KMS-11 (cell line): ENCODE measurements at regions not wholly inside any gene's neighbourhood (a gene's known extent, or its start where the extent isn't known, plus 50 kb on each side); places are given as distances from the start of the nearest gene placed in this dataset.

Source experiments
- H2AFZ ChIP-seq: fragments of 200-600 bp; sonication (generic); 2 replicates; pipeline ENCODE4 v1.6.1; 2016; ENCODE audit warnings: antibody characterized with exemption, mixed run types, low read depth
- H3K27ac ChIP-seq: fragments of 200-600 bp; sonication (generic); 2 replicates; pipeline ENCODE4 v1.6.1; 2016; ENCODE audit warnings: mild to moderate bottlenecking, mixed run types
- H3K27me3 ChIP-seq: fragments of 200-600 bp; sonication (generic); 2 replicates; pipeline ENCODE4 v1.6.1; 2017; ENCODE audit warnings: mild to moderate bottlenecking, low read depth, mixed run types, moderate library complexity; ENCODE audit not compliant: insufficient read depth
- H3K36me3 ChIP-seq: fragments of 200-600 bp; sonication (generic); 2 replicates; pipeline ENCODE4 v1.6.1; 2017; ENCODE audit warnings: mild to moderate bottlenecking, mixed run types; ENCODE audit not compliant: insufficient read depth
- H3K4me1 ChIP-seq: fragments of 200-600 bp; sonication (generic); 2 replicates; pipeline ENCODE4 v1.6.1; 2016; ENCODE audit warnings: mild to moderate bottlenecking, low read depth, mixed run types; ENCODE audit not compliant: poor library complexity, severe bottlenecking
- H3K4me2 ChIP-seq: fragments of 200-600 bp; sonication (generic); 2 replicates; pipeline ENCODE4 v1.7.0; 2016; ENCODE audit warnings: mild to moderate bottlenecking, mixed run types
- H3K4me3 ChIP-seq: fragments of 200-600 bp; sonication (generic); IDR thresholded peaks from 2 replicates; pipeline ENCODE4 v1.6.1; 2017; ENCODE audit warnings: low read depth, low read length, mixed read lengths; ENCODE audit not compliant: insufficient read depth
- H3K79me2 ChIP-seq: fragments of 200-600 bp; sonication (generic); 2 replicates; pipeline ENCODE4 v1.6.1; 2016; ENCODE audit warnings: low read depth, mixed run types; ENCODE audit not compliant: insufficient read depth
- H3K9ac ChIP-seq: fragments of 200-600 bp; sonication (generic); 2 replicates; pipeline ENCODE4 v1.6.1; 2016; ENCODE audit warnings: mild to moderate bottlenecking, mixed run types
- H4K20me1 ChIP-seq: fragments of 200-600 bp; sonication (generic); 2 replicates; pipeline ENCODE4 v1.6.1; 2016; ENCODE audit warnings: mild to moderate bottlenecking, mixed run types; ENCODE audit not compliant: insufficient read depth
- CTCF ChIP-seq: fragments of 200-600 bp; sonication (generic); conservative IDR thresholded peaks from 2 replicates; pipeline ENCODE4 v1.6.1; 2017; ENCODE audit warnings: low read depth, mild to moderate bottlenecking, antibody characterized with exemption, low read length, moderate library complexity, mixed read lengths

DNA sequence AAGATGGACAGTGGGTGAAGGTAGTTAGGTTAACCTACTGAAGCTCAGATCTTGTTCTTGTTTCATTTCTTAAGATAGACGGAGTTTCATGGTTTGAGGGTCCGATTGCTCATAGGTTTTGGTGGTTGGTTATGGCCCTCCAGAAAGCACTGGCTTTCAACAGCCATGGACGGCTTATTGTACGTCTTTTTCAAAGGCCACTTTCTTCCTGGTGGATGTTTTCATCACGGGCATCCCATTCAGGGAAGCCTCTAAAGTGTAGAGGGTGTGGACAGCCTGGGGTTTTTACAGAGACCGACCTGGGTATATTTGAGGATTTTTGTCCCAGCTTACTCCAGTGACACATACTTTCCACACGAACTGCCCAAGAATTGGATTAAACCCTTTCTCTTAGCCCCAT lies 132.7 kb upstream of the ONECUT1 start:
- no peak for TF ChIP-seq CTCF
- Histone ChIP-seq H3K36me3 (no peaks in the 10 kb centered on the region), H3K9ac (no peak overlapping the region), H3K4me2 (no peak overlapping the region), H3K27ac (no peak overlapping the region), H2AFZ (no peak overlapping the region), H4K20me1 (no peaks in the 10 kb centered on the region), H3K4me3 (no peak overlapping the region), H3K27me3 (no peaks in the 10 kb centered on the region), H3K79me2 (no peaks in the 10 kb centered on the region), H3K4me1 (no peaks in the 10 kb centered on the region)

DNA sequence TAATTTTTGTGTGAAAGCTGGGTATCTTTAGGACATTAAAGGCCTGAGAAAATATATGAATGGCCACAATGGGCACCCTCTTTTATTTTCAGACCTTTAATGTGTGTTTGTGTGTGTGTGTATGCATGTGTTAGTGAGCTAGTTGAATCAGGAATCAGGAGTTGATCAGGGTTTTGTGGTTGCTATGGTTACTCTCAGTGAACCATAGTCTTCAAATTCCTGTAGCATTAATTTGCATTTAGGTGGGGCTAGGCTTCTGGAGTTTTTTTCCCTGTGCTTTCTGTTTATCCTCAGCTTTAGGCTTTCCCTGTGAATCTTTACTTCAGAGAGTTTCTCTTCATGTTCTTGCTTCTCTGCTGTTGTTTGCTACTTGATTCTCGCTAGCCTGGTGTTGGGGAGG lies 122.0 kb upstream of the ONECUT1 start:
- H3K4me2 ChIP-seq = no peak overlapping the region

DNA sequence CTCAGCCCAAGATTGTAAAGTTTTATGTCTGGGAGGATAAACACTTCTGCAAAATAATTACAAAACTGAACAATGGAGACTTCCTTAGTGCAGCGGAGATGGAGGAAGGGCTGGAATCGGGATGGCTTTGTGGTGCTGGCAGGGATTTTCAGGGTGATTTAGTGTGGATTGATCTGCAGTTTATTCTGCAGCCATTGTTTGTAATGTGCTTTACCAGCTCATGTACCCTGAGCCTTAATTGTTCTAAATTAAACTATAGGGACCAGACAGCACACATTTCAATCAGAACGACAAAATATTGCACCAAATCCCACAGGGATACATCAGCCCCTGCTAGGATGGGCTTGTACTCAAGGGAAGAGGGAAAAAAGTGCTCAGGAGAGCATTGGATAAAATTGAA lies 103.2 kb upstream of the ONECUT1 start:
- H3K79me2 ChIP-seq = no peaks in the 10 kb centered on the region
- no peak overlapping the region for H3K9ac ChIP-seq
- no peak for TF ChIP-seq CTCF
- H3K4me1 ChIP-seq = no peaks in the 10 kb centered on the region
- no peak overlapping the region for H2AFZ ChIP-seq
- H3K4me2 ChIP-seq = no peak overlapping the region
- no peaks in the 10 kb centered on the region for H4K20me1 ChIP-seq
- no peak overlapping the region for H3K4me3 ChIP-seq
- no peaks in the 10 kb centered on the region for H3K27me3 ChIP-seq
- no peak overlapping the region for H3K27ac ChIP-seq
- H3K36me3 ChIP-seq = no peaks in the 10 kb centered on the region

More for the DNA sequence above, 122.0 kb upstream of the ONECUT1 start:
- H2AFZ ChIP-seq = no peak overlapping the region
- TF ChIP-seq CTCF = no peak
- no peaks in the 10 kb centered on the region for H4K20me1 ChIP-seq
- no peaks in the 10 kb centered on the region for H3K4me1 ChIP-seq
- no peak overlapping the region for H3K4me3 ChIP-seq
- H3K9ac ChIP-seq = no peak overlapping the region
- no peak overlapping the region for H3K27ac ChIP-seq
- no peaks in the 10 kb centered on the region for H3K79me2 ChIP-seq
- H3K36me3 ChIP-seq = no peaks in the 10 kb centered on the region
- H3K27me3 ChIP-seq = no peaks in the 10 kb centered on the region

DNA sequence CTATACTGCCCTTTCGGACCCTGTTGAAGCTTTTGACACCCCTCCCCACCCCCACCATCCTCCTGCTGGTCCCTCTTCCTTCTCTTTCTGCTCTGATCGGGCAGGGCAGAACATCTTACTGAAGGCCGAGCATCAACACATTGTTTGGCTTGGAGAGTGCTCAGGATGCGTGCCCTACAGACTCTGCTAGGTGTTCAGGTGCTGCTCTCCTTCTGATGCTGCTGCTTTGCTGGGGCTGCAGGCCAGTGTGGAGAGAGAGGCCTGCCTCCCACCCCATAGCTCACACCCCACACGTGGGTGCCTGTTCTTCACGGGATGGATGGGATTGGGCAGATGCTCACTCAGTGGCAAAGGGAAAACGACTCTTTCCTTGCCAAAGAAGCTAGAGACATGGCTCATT lies 89.8 kb upstream of the ONECUT1 start:
- Histone ChIP-seq H3K79me2 (no peaks in the 10 kb centered on the region), H3K27ac (no peak overlapping the region), H3K4me2 (no peak overlapping the region), H3K9ac (no peak overlapping the region), H2AFZ (no peak overlapping the region), H4K20me1 (no peaks in the 10 kb centered on the region), H3K4me1 (no peaks in the 10 kb centered on the region), H3K4me3 (no peak overlapping the region), H3K27me3 (no peaks in the 10 kb centered on the region), H3K36me3 (no peaks in the 10 kb centered on the region)
- no peak for TF ChIP-seq CTCF

DNA sequence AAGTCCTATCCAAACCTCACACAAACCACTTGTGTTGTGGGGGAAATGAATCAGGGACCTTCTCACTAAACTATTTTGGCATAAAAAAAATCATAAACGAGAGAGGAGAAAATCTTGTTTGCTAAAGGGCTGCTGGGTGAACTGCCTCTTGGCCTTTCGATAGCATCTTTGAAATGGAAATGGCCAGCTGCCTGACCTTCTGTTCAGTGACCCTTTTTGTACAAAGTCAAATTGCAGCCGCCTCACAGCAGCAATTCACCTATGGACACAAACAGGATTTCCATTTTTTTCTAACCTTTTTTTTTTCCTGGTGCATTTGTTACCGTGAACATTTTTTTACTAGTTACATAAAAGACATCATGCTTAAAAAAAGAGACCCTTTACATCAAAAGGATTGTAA lies 89.0 kb upstream of the ONECUT1 start:
- no peak for TF ChIP-seq CTCF
- H3K27me3 ChIP-seq = no peaks in the 10 kb centered on the region
- no peak overlapping the region for H3K4me2 ChIP-seq
- H3K4me3 ChIP-seq = no peak overlapping the region
- no peaks in the 10 kb centered on the region for H3K79me2 ChIP-seq
- H2AFZ ChIP-seq = no peak overlapping the region
- no peaks in the 10 kb centered on the region for H3K36me3 ChIP-seq
- H3K4me1 ChIP-seq = no peaks in the 10 kb centered on the region
- H4K20me1 ChIP-seq = no peaks in the 10 kb centered on the region
- no peak overlapping the region for H3K9ac ChIP-seq
- H3K27ac ChIP-seq = no peak overlapping the region
